ENCODE measurements at regions not wholly inside any gene's neighbourhood (a gene's known extent, or its start where the extent isn't known, plus 50 kb on each side); places are given as distances from the start of the nearest gene placed in this dataset.

- intact Hi-C loops (cut with micrococcal nuclease), result no loop called here
Measured at GRCh38 chr1:56394298-56394697, 185.1 kb downstream of the PLPP3 start.

DNA sequence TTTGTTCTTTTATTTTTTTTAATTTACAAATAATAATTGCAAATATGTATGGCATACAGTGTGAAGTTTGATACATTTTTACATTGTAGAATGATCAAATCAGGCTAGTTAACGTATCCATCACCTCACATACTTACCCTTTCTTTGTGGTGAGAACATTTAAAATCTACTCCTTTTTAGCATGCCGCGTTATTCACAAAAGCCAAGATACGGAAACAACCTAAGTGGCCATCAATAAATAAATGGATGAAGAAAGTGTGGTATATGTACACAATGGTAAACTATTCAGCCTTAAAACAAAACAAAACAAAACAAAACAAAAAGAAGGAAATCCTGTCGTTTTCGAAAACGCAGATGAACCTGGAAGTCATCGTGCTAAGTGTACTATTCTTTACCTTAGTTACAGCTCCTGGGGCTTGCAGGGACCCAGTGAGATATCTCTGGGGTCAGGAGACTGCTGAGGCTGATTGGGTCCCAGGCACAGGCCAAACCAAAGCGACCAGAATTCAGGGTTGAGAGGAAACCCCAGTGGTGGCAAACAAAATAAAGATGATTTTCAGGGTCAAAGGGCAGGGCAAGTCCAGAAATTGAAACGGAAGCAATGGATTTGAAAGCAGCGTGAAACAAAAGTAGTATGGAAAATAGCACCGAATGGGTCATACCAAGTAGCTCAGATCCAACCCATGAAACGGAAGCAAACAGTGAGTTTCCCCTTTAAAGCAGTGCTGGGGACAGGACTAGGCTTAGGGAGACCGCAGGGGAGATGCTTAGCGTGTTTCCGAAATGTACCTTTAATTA, 188.2 kb downstream of the PLPP3 start:
- intact Hi-C loops (cut with micrococcal nuclease), result no loop called here

DNA sequence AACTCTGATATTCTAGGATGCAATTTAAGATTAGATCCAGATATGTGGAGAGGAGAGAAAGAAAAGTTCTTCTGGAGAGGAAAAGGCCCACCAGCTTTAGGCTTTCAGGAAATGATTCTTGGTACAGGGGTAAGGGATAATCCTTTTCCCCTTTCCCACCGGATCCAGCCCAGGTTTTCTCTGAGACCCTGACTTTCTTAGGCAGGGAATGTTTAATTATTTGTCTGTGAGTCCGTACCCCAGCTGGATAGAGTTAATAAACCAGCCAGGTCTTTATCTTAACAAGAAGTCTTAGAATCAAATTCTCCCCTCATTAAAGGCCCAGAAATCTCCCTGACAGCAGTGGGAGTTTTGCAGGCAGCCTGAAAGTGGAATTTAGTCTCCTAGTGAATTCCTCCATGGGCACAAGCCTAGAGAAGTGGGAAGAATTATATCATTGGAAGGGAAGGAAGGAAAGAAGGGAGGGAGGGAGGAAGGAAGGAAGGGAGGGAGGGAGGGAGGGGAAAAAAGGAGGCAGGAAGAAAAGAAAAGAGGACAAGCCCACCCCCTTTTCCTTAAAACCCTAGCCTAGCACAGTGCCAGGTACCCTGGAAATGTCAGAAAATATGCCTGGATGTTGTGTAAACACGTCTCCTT, 189.0 kb downstream of the PLPP3 start:
- intact Hi-C loops (cut with micrococcal nuclease), result no loop called here

- intact Hi-C loops (cut with micrococcal nuclease), result no loop called here
Measured at GRCh38 chr1:56389813-56390212, 189.6 kb downstream of the PLPP3 start.

DNA sequence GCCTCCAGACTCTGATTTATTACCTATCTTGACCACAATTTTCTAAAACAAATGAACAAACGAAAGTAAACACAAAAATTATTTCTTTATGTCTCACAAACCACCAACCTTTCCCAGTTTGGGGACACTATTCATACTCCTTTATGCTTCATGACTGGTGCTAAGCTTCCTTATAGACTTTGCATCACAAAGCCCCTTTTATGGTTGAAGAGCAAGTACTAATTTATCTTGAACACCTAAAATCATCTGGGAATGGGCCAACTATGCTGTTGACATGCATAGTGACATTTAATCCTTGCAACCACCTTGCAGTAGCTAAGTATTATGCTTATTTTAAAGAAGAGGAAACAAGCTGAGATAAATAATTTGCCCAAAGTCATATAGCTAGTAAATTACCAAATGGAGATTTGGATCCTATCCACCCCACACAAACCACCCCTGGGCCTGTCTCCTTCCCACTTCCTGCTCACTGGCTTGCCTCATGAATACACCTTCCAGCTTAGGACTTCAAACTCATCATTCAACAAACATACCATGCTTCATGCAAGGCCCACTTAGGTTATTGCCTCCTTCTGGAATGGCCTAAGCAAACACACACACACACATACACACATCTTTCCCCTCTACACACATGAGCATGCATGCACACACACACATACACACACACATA, 192.2 kb downstream of the PLPP3 start:
- intact Hi-C loops (cut with micrococcal nuclease), result no loop called here

GRCh38 chr1:56385314-56385713, 194.0 kb downstream of the PLPP3 start:
- intact Hi-C loops (cut with micrococcal nuclease), result no loop called here

DNA sequence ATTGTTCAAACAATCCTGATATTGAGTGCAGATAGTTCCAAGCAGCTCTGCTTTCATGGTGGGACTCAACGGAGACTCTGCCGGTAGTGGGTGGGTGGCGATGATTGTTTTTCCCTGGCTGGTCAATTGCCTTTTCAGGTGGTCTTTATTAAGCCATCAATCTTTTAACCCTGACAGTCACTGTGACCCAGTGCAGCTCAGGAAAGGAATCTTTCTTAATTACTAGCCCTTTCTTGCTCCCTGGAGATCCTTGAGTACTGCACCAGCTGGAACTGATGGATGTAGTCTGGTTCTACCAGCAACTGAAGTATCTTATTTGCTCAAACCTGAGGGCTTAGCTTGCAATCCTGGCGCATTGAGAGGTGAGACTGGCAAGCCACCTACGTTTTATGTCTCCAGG, 196.4 kb downstream of the PLPP3 start:
- intact Hi-C loops (cut with micrococcal nuclease), result no loop called here

- intact Hi-C loops (cut with micrococcal nuclease), result no loop called here
Measured at GRCh38 chr1:56380531-56380930, 198.8 kb downstream of the PLPP3 start.

- intact Hi-C loops (cut with micrococcal nuclease), result no loop called here
Measured at GRCh38 chr1:56378341-56379070, 200.9 kb downstream of the PLPP3 start.

DNA sequence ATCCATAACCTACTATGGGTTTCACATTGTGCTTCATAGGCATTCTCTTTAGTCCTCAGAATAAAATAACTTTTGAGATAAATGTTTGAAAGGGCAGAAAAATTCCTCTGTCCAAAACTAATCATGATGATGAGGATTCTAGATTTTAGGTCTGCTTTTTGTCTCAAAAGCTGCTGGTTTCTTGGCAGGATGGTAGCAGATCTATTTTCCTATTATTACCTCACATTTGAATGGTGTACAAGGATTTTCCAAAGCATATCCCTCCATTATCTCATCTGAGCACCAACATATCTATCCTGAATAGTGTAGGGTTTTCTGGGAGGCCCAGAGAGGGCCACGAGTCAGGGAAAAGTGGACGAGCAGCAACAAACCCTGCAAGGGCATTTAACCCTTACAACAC, 201.9 kb downstream of the PLPP3 start:
- intact Hi-C loops (cut with micrococcal nuclease), result no loop called here

DNA sequence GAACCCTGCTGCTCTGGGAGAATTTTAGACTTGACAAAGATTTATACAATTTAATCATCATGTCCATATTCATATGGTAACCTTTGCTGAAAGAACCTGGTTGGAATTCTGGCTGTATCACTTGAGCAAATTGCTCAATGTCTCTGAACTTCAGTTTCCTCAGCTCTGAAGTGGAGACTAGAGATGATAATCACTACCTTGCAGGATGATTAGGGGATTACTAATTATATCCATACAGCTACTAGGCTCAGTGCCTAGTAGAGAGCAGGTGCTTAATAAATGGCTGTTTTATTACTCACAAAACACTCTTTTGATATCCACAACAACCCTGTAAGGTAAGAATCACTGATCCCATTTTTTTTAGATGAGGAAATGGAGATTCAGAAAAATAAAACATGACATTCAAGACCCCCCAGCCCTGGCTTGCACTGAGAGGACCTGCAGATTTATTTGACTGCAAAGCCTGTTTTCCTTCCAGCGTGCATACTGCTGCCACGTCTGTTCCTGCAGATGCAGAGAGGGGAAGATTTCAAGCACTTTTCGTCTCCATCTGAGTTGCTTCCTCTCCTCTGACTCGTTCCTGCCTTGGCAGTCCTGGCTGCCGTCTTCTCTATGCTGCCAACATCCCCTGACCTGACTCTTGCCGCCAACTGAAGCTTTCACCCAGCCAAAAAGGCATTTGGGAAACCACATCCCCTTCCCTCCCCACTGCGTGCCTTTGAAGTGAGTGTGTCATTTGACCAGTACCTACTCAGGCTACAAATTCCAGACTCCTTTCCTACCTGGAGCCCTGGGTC, 203.0 kb downstream of the PLPP3 start:
- intact Hi-C loops (cut with micrococcal nuclease), result no loop called here

GRCh38 chr1:56375326-56375804, 204.0 kb downstream of the PLPP3 start:
- intact Hi-C loops (cut with micrococcal nuclease), result no loop called here

GRCh38 chr1:56374026-56374974, 205.1 kb downstream of the PLPP3 start:
- intact Hi-C loops (cut with micrococcal nuclease), result no loop called here

DNA sequence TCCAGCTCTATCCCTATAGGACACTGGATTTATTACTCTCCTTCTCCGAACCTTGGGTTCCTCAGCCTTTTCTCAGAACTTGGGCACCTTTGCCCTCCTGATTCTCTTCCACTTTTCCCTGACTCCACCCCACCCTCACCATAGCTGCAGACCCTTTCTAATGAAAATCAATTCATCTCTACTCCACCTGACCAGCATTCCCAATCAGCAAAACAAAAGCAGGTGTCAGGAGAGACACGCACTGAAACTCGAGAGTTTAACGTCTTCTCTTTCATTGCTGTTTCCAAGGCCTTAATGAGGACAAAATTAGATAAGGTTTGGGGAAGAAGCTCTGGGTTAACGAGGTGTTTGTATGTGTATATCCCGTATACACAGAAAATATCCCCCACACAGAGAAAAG, 208.8 kb downstream of the PLPP3 start:
- intact Hi-C loops (cut with micrococcal nuclease), result no loop called here

DNA sequence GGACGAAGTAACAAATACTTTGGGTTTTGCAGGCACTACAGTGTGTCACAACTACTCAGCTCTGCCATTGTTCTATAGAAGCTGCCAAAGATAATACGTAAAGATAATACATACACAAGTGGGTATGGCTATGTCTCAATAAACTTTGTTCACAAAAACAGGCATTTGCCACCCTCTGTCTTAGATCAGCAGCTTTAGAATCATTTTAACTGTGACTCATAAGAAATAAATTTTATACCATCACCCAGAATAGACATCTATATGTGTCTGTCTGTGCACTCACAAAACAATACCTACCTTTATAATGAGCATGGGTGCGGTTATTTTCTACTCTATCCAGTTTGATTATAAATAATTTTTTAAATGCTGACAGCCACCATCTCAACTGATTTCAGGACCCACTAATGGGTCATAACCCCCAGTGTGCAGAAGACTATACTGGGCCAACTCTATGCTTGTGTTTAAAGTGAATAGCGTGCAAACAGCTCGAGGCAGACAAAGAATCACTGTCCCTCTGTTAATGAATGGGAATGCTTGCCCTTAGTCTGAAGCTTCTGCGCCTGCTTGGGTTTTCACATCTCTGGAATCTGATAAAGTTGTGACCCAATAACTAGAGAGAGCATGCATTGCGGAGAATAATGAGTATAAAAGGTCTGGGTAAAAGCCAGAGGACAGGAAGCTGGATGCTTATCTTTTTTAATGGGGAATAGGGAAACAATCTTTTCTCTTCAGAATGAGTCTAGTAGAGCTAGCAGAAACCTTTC, 216.2 kb downstream of the PLPP3 start:
- intact Hi-C loops (cut with micrococcal nuclease), result no loop called here

DNA sequence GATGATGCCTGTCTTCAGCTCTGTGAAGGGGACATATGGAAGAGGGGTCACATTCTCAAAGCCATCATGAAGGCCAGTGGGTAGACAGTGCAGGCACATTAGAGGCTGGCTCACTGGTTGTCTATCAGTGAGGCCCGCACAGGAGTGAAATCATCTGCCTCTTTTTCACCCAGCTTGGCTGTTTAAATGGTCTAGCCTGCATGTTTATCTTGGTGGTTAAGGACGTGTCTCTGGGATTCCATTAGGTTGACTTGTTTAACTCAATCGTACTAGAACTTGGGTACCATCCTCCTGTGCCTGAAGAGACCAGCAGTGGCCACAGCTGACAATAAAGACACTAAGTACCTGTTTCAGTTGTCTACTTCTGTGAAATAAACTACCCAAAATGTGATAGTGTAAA, 219.3 kb downstream of the PLPP3 start:
- intact Hi-C loops (cut with micrococcal nuclease), result no loop called here

GRCh38 chr1:56359056-56359455, 220.3 kb downstream of the PLPP3 start:
- intact Hi-C loops (cut with micrococcal nuclease), result no loop called here

DNA sequence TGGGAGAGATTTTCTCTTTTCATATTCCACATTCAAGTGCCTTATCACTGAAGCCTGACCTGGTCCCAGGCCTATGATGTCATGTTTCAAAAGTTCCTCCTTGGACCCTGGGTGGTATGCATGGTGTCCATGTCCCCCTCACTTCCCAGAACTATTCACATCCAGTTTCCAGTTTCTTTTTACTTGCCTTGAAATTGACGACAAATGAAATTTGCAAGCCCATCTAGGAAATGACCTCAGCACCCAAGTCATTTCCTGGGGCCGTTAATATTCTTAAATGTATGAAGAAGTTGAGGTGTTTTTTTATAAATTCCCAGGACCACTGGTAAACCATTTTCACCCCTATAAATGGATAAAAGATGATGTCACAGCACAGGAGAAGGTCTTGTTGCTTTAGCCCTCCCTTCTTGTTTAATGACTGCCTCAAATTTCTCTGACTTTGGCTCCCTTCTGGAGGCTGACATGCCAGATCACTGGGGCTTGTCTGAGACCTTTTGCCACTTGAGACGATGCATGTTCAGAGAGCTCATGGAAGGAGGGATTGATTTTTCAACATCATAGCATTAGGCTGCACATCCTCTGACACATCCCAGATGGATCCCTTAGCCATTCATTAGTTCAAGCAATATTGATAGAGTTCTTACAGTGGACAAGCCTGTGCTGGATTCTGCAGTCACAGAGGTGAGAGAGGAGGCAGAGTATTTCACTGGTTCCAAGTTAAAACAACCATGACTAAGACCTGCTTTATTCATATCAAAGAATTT, 221.3 kb downstream of the PLPP3 start:
- intact Hi-C loops (cut with micrococcal nuclease), result no loop called here
